ENCODE measurements at regions not wholly inside any gene's neighbourhood (a gene's known extent, or its start where the extent isn't known, plus 50 kb on each side); places are given as distances from the start of the nearest gene placed in this dataset.

GRCh38 chr3:125693887-125694286, 98.6 kb upstream of the OSBPL11 start:
- TF ChIP-seq CTCF (IDR thresholded peaks at IDR 0.05), result no peak
- no peak for TF ChIP-seq POLR2A (IDR thresholded peaks at IDR 0.05)

Measured in lower leg skin (tissue), 3 donors.